NB4 (cell line): ENCODE measurements at regions not wholly inside any gene's neighbourhood (a gene's known extent, or its start where the extent isn't known, plus 50 kb on each side); places are given as distances from the start of the nearest gene placed in this dataset.

Experiments
- DNase-seq: peaks from one replicate; pipeline ENCODE4 v3.0.0; 2010; ENCODE audit warnings: low read depth
- H3K4me3 ChIP-seq: one replicate; pipeline ENCODE4 v1.5.1; 2011; ENCODE audit warnings: mild to moderate bottlenecking, low read depth, low read length, moderate library complexity
- MYC ChIP-seq: IDR thresholded peaks from 2 replicates; pipeline ENCODE4 v1.6.1; 2011; ENCODE audit warnings: low read depth, low read length
- POLR2A ChIP-seq: IDR thresholded peaks from 2 replicates; pipeline ENCODE4 v1.6.1; 2011; ENCODE audit warnings: mild to moderate bottlenecking; ENCODE audit not compliant: insufficient read length; ENCODE audit errors: extremely low read depth
- TF ChIP-seq, protein P1 (sequence below): IDR thresholded peaks from 2 replicates; pipeline ENCODE4 v1.6.1; 2011; ENCODE audit warnings: low read depth, low read length
- TF ChIP-seq, protein P2 (sequence below): IDR thresholded peaks from one replicate; pipeline ENCODE4 v1.5.1; 2012; ENCODE audit warnings: low read depth, low read length

DNA sequence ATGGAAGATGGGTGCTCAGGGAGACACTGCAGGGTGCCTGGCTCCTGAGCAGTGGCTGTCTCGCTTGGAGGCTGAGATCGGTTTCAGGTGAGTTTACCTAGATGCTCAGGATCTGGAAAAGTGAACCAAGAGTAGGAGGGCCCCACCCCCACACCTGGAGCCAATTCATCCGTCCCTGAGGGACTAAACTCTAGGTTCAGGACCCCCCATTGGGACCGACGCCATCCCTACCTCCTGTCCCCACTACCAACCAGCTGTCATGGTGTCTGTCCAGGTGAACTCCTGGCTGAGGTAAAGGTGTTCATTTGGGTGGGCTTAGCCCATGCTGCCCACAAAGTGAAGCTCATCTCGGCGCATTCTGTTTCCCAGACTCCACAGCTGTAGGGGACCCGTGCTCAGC lies 174.6 kb upstream of the PLPP4 start:
- H3K4me3 ChIP-seq: no peak overlapping the region
- TF ChIP-seq, protein P1, sequence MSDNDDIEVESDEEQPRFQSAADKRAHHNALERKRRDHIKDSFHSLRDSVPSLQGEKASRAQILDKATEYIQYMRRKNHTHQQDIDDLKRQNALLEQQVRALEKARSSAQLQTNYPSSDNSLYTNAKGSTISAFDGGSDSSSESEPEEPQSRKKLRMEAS: no peak
- TF ChIP-seq, protein P2, sequence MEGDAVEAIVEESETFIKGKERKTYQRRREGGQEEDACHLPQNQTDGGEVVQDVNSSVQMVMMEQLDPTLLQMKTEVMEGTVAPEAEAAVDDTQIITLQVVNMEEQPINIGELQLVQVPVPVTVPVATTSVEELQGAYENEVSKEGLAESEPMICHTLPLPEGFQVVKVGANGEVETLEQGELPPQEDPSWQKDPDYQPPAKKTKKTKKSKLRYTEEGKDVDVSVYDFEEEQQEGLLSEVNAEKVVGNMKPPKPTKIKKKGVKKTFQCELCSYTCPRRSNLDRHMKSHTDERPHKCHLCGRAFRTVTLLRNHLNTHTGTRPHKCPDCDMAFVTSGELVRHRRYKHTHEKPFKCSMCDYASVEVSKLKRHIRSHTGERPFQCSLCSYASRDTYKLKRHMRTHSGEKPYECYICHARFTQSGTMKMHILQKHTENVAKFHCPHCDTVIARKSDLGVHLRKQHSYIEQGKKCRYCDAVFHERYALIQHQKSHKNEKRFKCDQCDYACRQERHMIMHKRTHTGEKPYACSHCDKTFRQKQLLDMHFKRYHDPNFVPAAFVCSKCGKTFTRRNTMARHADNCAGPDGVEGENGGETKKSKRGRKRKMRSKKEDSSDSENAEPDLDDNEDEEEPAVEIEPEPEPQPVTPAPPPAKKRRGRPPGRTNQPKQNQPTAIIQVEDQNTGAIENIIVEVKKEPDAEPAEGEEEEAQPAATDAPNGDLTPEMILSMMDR: no peak
- TF ChIP-seq POLR2A (no peak), MYC (no peak)
- DNase-seq: no peak

DNA sequence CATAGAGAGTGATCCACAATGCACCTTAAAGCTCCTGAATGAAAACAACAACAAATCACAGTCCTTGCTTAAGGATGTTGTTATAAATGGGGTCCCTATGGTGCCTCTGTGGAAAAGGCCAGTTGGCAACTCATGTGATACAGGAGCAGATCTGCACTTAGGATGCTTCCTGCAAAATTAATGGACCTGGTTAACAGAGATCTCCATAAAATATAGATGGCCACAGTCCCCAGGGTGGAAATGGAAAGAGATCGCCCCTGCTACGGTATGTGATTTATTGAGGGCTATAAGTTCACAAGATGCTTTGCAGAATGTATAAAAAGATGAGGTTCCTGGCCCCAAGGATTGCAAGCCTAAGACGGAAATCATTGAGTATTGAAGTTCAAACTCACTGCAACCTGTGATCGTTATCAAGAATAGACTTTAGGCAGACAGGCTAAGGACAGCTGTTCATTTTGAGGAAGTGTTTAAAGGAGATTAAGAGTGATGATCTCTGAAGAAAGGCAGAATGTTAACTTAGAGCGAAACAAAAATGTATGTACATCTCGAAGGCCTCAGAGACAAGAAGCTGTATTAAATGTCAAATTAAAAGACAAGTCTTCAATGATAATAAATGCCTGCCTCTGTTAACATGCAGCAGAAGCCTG lies 174.1 kb upstream of the PLPP4 start:
- TF ChIP-seq MYC: no peak
- no peak for TF ChIP-seq POLR2A
- TF ChIP-seq, protein P1: no peak
- TF ChIP-seq, protein P2: no peak
- no peak for DNase-seq
- H3K4me3 ChIP-seq: no peak overlapping the region

DNA sequence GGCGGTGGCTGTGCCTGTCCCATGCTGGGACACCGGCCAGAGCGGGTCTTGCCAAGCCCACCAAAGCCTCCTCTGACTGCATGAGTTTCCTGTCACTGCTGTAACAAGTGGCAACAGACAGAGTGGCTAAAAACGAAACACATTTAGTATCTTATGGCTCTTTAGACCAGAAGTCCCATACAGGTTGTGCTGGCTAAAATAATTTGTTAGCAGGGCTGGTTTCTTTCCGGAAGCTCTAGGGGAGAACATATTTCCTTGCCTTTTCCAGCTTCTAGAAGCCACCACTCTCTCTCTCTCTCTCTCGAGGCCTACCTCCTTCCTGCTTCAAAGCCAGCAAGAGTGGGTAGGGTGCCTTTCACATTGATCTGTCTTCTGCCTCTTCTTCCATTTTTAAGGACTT lies 171.6 kb upstream of the PLPP4 start:
- TF ChIP-seq POLR2A (no peak), MYC (no peak)
- TF ChIP-seq, protein P2: no peak
- TF ChIP-seq, protein P1: no peak
- no peak overlapping the region for H3K4me3 ChIP-seq
- DNase-seq: no peak

DNA sequence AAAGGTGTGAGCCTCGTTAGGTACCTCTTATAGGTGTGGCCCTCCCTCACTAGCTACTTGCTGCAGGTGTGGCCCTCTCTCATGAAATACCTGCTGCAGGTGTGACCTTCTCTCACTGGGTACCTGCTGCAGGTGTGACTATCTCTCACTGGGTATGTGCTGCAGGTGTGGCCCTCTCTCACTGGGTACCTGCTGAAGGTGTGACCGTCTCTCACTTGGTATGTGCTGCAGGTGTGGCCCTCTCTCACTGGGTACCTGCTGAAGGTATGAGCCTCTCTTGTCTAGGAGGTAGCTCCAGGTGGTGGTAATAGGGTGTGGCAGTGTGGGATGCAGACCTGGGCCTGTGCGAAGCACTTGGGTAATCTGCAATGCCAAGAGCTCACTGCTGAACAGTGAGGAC lies 170.7 kb upstream of the PLPP4 start:
- DNase-seq: no peak
- no peak overlapping the region for H3K4me3 ChIP-seq
- TF ChIP-seq MYC (no peak), POLR2A (no peak)
- TF ChIP-seq, protein P1: no peak
- TF ChIP-seq, protein P2: no peak

DNA sequence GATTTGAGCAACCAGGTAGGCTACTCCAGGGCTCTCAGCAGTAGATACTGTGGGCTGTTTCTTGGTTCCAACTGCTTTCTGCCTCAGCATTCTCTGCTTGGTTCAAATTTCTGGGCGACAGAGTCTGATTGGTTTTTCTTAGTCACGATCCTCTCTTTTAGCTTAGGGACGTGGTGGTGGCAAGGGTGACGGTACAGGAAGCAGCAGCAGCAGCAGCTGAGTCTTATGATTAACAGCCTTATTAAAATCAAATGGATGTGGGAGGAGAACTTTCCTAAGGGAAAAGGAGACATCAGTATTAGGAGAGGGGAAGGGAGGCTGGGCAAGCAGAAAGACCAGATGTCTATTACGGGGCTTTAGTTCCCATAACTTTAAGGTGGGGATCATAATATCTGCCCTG lies 156.5 kb upstream of the PLPP4 start:
- H3K4me3 ChIP-seq: no peak overlapping the region
- TF ChIP-seq POLR2A: no peak
- TF ChIP-seq, protein P1: no peak
- DNase-seq: no peak

DNA sequence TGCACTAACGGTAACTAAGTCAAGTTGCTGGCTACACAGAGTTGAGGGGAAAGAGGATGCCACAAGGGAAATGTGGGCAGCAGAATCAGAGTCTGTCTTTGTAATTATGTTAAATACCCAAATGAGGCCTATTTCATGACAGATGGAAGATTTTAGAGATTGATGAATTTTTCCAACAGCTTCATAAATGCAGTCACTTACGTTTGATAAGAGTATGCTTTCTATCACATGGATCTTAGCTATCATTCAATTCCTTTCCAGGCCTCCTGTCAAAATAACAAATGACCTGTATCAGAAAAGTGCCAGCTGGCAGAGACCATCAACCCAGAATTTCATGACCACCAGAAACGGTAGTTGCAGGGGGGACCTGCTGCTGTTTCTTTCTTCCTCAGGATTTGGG lies 148.4 kb upstream of the PLPP4 start:
- no peak overlapping the region for H3K4me3 ChIP-seq
- TF ChIP-seq MYC (no peak), POLR2A (no peak)
- TF ChIP-seq, protein P2: no peak
- TF ChIP-seq, protein P1: no peak
- no peak for DNase-seq
